ENCODE measurements at regions not wholly inside any gene's neighbourhood (a gene's known extent, or its start where the extent isn't known, plus 50 kb on each side); places are given as distances from the start of the nearest gene placed in this dataset.

DNA sequence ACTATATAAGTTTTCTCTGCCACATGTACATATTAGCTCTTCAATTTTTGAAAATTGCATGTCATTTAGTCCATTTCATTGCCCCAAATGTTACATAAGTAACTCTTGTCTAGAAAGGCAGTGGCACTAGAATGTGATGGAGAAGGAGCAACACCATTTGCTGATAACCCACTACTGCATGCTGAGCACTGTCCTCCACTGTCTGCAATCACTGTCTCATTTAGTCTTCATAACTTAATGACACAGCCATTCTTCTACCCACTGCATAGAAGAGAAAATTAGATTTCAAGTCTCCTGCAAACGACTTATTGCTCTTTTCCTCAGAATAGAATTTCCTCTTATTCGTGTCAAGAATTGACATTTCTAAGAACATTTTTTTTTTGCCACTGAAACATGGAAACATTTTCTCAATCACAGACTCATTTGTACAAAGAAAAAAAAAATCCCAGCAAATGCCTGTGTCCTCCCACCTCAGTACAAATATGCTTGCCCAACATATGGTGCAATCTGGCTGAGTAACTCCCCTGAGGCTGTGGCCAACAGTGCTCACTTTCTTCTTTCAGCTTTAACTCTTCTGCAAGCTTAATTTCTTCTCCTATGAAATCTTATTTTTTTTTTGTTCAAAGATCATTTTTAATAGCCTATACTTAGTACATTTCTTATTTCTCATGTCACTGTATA lies 768.6 kb upstream of the HS6ST1 start:
- POLR2A ChIA-PET = no interaction called here
- in situ Hi-C loops (cut with HindIII; ENCODE audit: extremely low pct_ligation_motif_present, low pct_unique_long_range_greater_than_20kb) (no loop called here), intact Hi-C loops (cut with micrococcal nuclease; ENCODE audit: unreplicated experiment) (no loop called here)
- Histone ChIP-seq H3K79me2 (ENCODE audit: insufficient read depth, low read length) (no peaks in the 10 kb centered on the region), H4K20me1 (ENCODE audit: insufficient read depth, low read length) (no peaks in the 10 kb centered on the region), H2AFZ (ENCODE audit: low read length) (no peak overlapping the region), H3K27me3 (ENCODE audit: control insufficient read depth in 1 of 2, insufficient read depth in 2 of 2, low read length in 2 of 2) (peaks cover 0 to 5% of the 10 kb centered on the region in 2 experiments; a peak in 1 of 5 replicates), H3K36me3 (replicated peaks in 1 of 2; ENCODE audit: control insufficient read depth in 1 of 2, insufficient read depth in 2 of 2, low read length in 2 of 2) (no peaks in the 10 kb centered on the region), H3K4me1 (ENCODE audit: insufficient read depth, low read length) (no peaks in the 10 kb centered on the region), H3K4me2 (ENCODE audit: low read depth, low read length) (no peak overlapping the region), H3K27ac (ENCODE audit: extremely low read length, insufficient read depth, low read length) (no peak overlapping the region), H3K9ac (ENCODE audit: insufficient read depth, low read depth, low read length) (no peak overlapping the region), H3K4me3 (replicated peaks in 1 of 3; ENCODE audit: insufficient read depth in 1 of 3, low read depth in 2 of 3, low read length in 3 of 3) (no peak overlapping the region), H3K9me3 (ENCODE audit: low read length) (no peaks in the 10 kb centered on the region)
- CTCF ChIA-PET (ENCODE audit: low intra/inter-chr PET ratio, low total read pairs) = no interaction called here
- DNase-seq (ENCODE audit: low spot score) (no peak), FAIRE-seq (no peak), ATAC-seq (no peak)
- no TSS peak for BruUV-seq (replicated peaks)
- WGBS (ENCODE audit: low lambda C conversion rate) = 2% methylated on average over 2 of the region's 2 CpGs
- no peak for TF ChIP-seq ZNF780A (CRISPR knock-in tag; IDR thresholded peaks at IDR 0.05)
- no peak for TF ChIP-seq ZBTB7A (CRISPR knock-in tag; IDR thresholded peaks at IDR 0.05)
- no peak for TF ChIP-seq SOX6 (IDR thresholded peaks at IDR 0.05)
- TF ChIP-seq SOX6 (CRISPR knock-in tag; IDR thresholded peaks at IDR 0.05) = no peak
- no peak for TF ChIP-seq HINFP (CRISPR knock-in tag; IDR thresholded peaks at IDR 0.05; ENCODE audit: low read depth)
- TF ChIP-seq MTF2 (CRISPR knock-in tag; IDR thresholded peaks at IDR 0.05; ENCODE audit: borderline replicate concordance) = no peak

DNA sequence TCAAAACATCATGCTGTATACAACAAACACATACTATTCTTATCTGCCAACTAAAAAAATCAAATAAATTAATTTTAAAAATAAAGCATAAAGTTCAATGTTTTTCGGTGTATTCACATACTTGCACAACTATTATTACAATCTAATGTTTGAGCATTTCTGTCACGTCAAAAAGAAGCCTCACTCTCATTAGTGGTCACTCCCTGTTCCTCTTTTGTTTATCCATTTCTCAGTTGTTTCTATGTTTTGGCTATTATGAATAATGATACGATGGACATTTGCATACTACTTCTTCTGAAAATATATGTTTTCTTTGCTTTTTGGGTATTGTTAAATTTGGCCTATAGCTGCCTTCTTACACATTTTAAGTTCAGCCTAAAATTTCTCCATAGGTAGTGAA lies 773.0 kb upstream of the HS6ST1 start:
- no peak overlapping the region for H2AFZ ChIP-seq (ENCODE audit: low read length)
- in situ Hi-C loops (cut with HindIII; ENCODE audit: extremely low pct_ligation_motif_present, low pct_unique_long_range_greater_than_20kb) = no loop called here
- no peaks in the 10 kb centered on the region for H3K4me1 ChIP-seq (ENCODE audit: insufficient read depth, low read length)
- no peak overlapping the region for H3K4me3 ChIP-seq (replicated peaks in 1 of 3; ENCODE audit: insufficient read depth in 1 of 3, low read depth in 2 of 3, low read length in 3 of 3)
- H3K27ac ChIP-seq (ENCODE audit: extremely low read length, insufficient read depth, low read length) = no peak overlapping the region
- H3K79me2 ChIP-seq (ENCODE audit: insufficient read depth, low read length) = no peaks in the 10 kb centered on the region
- no peaks in the 10 kb centered on the region for H3K9me3 ChIP-seq (ENCODE audit: low read length)
- no peak overlapping the region for H3K4me2 ChIP-seq (ENCODE audit: low read depth, low read length)
- ChIA-PET CTCF (ENCODE audit: low intra/inter-chr PET ratio, low total read pairs) (no interaction called here), POLR2A (no interaction called here)
- intact Hi-C loops (cut with micrococcal nuclease; ENCODE audit: unreplicated experiment) = no loop called here
- no peaks in the 10 kb centered on the region for H4K20me1 ChIP-seq (ENCODE audit: insufficient read depth, low read length)
- H3K36me3 ChIP-seq (replicated peaks in 1 of 2; ENCODE audit: control insufficient read depth in 1 of 2, insufficient read depth in 2 of 2, low read length in 2 of 2) = no peaks in the 10 kb centered on the region
- DNase-seq (ENCODE audit: low spot score) (no peak), ATAC-seq (no peak), FAIRE-seq (no peak)
- TF ChIP-seq ZNF619 (CRISPR knock-in tag; IDR thresholded peaks at IDR 0.05) (no peak), CENPT (CRISPR knock-in tag; IDR thresholded peaks at IDR 0.05; ENCODE audit: low read depth) (no peak)
- H3K9ac ChIP-seq (ENCODE audit: insufficient read depth, low read depth, low read length) = no peak overlapping the region
- WGBS (ENCODE audit: low lambda C conversion rate) = 25% methylated on average over 3 of the region's 3 CpGs
- BruUV-seq (replicated peaks) = no TSS peak
- peaks cover 0 to 5% of the 10 kb centered on the region in 2 experiments; a peak in 1 of 5 replicates for H3K27me3 ChIP-seq (ENCODE audit: control insufficient read depth in 1 of 2, insufficient read depth in 2 of 2, low read length in 2 of 2)
